ENCODE measurements at regions not wholly inside any gene's neighbourhood (a gene's known extent, or its start where the extent isn't known, plus 50 kb on each side); places are given as distances from the start of the nearest gene placed in this dataset.

DNA sequence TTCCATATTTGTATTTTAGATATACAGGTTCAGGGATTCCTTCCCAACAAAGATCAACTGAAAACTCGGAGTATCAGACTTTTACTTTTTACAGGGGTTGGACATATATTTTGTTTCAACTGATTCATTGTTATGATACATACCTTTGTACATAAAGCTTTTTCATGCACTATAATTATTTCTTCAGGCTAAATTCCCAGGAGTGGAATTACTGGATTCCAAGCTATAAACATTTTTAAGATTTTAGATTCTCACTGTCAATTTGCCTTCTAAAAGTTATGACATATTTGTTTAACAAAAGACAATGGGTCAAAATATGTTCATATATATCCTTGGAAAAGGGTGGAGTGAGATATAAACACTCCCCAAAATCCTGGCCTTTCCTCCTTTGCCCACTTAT is 449.0 kb downstream of the PDCD6IP start:
- TF ChIP-seq, protein P1, sequence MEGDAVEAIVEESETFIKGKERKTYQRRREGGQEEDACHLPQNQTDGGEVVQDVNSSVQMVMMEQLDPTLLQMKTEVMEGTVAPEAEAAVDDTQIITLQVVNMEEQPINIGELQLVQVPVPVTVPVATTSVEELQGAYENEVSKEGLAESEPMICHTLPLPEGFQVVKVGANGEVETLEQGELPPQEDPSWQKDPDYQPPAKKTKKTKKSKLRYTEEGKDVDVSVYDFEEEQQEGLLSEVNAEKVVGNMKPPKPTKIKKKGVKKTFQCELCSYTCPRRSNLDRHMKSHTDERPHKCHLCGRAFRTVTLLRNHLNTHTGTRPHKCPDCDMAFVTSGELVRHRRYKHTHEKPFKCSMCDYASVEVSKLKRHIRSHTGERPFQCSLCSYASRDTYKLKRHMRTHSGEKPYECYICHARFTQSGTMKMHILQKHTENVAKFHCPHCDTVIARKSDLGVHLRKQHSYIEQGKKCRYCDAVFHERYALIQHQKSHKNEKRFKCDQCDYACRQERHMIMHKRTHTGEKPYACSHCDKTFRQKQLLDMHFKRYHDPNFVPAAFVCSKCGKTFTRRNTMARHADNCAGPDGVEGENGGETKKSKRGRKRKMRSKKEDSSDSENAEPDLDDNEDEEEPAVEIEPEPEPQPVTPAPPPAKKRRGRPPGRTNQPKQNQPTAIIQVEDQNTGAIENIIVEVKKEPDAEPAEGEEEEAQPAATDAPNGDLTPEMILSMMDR (conservative IDR thresholded peaks at IDR 0.05): no peak
- TF ChIP-seq EZH2 (IDR thresholded peaks at IDR 0.05; ENCODE audit: low read depth): no peak
